HT-29 (cell line): ENCODE measurements at regions not wholly inside any gene's neighbourhood (a gene's known extent, or its start where the extent isn't known, plus 50 kb on each side); places are given as distances from the start of the nearest gene placed in this dataset.

Experiments used
- DNase-seq: peaks from one replicate; pipeline ENCODE4 v3.0.0-alpha.2; 2015; ENCODE audit warnings: low spot score

DNA sequence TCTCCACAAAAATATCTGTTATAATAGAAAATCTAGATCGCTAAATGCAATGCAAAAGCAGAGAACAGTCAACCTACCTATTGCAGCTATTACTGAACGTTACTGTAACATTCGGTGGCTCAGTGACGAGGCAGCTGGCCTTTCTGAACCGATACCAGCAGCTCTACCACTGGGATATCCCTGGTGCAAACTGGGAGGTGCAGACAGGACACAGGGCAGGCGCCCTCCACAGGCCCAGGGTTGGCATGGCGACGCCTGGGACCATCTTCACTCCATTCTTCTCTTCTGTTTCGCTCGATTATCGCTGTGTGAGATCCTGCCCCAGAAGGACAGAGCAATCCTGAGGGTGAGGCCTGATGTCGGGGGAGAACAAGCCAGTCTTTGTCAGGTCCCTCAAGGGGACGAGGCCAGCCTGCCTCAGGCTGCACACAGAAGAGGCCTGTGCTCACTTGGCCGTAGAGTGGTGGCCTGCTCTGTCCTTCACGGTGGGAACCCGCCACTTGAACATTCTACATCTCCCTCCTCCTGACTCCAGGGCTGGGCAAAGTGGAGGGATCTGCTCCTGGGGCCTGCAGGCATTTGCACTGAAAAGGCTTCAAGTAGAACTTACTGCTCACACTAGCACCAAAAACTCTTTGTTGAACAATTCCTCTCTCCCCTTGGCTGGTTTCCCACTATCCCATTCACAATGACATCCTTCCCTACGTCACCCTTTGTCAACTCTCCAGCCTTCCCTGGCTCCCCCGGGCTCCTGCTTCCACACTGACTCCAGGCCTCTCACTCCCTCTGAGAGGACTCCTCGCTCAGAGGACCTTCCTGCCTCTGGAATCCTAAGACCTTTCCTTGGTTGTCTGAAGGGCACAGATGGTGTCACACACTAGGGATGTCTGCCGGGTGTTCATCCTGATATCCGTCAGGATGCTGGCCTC is 49.7 kb downstream of the CYRIA start:
- no peak for DNase-seq

DNA sequence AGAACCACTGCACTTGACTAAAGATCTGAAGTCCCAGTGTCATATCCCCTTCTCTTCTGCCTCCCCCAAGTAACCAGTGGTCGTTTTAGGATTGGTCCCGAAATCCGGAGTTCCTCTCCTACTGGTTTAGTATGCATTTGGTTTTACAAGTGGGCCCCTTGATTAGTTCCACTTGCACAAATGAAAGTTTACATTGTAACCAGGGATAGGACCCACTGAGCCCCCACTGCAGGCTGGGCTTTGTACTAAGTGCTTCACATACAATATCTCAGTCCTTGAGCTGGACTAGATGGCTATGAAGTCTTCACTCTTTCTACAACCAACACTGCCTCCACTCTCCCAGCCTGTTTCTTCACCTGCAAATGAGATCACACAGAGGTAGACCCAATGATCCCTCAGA is 50.4 kb downstream of the CYRIA start:
- no peak for DNase-seq

DNA sequence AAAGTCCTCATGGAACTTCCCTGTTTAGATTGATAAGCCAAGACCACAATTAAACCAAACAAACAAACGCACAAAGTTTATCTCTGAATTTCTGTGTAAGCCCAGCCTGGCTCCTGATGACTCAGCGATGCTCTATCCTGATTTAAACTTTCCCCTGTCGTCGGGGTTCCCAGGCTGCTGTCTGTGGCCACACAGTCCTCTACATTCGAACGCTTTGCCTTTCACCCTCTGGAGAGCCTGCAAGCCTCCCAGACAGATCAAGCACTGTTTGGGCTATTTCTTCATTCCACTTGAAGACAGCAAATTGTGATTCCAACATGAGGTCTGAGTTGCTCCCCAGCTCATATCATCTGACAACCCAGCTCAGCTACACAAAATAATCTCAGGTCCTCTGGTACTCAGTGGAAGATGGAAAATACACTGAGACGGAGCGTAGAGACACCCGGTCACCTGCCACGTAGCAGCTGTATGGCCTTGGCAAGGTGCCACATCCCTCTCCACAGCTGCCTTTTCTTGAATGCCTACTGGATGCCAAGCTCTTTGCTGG is 51.2 kb downstream of the CYRIA start:
- no peak for DNase-seq

DNA sequence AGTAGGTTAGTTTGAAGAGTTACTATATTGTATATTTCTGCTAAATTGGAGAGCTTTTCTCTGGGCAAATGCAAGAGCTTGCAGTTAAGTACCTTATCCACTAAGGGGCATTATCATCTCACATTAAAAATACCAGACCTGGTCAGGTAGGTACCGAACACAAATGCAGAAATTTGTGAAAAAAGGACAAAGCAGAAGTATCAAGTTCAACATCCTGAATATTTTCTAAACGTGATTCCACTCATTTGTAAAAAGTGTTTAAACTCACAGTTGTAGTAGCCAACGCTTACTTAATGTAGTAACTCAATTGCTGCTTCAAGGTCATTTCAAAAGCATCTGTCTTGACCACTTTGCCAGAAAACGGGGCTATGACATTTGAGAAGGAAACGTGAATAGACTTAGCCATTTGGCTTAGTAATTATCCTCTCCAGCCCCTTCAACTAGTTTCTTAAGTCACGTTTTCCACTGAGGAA is 52.1 kb downstream of the CYRIA start:
- peak; percentile 14 for DNase-seq

DNA sequence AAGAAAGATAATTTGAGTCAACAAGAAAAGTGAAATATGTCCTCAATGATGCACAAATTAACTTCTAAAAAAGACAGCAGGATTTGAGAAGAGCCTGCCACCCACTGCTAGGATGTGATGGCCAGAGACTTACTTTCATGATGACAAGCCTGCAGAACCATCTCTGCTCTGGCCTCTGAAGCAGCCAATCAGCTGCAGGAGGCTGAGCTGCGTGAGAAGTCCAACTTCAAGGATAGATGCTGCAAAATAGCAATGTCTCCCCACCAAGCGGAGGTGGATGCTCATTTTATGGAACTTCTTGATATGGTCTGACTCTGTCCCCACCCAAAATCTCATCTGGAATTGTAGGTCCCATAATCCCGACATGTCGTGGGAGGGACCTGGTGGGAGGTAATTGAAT is 53.1 kb downstream of the CYRIA start:
- no peak for DNase-seq

DNA sequence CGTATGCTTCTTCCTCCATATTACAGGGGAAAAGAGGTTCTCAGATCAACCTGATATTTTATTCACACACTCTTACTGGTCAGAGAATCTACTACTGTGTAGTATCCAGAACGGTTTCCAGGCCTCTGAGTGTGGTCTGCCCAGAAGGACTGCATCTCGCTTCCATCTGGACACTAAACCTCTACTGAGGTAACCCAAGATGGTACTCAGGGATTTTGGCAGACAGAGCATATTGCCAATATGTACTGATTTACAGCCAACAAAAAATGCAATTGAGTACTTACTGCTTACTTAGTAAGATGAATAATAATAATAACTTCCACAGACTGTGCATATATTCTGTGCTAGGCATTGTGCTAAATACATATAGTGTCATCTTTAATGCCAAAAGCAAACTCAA is 55.8 kb downstream of the CYRIA start:
- no peak for DNase-seq

DNA sequence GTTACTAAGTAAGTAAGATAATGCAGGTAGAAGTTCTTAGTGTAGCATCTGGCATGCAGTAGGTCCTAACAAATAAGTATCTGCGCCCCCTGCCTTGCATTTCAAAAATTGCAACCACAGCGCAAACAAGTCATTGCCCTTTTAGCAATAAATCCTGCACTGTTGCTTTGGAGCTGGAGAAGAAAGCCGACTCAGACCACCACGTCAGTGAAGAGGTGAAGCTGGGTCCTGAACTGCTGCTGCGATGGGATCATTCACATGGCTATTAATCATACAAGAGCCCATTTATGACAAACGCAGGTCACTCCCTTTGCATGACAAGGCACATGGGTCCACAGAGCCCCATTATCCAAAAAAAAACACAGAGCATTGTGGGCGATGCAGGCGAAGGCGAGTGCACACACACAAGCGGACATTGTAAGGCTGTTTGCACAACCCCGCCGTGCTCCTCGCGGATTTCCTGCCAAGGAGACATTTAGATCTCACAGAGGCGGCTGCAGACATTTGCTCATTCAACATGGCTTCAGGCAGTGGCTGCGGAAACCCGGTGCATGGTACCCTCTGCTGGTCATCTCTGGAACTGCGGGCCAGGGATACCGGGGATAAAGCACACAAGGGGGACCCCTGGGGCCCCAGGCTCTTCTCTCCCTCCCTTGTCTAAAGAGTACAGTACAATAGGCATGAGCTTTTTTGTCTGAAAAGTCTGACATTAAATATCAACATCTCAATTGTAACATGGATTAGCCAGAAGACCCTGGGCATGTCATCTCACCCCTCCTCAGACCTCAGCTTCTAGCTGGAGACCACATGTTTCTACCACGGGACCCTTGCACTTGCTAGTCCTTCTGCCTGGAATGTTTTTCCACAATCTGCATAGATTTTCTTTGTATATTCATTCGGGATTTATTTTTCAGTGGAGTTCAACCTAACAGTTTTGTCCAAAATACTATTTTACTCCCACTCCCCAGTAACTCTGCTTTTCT is 56.7 kb downstream of the CYRIA start:
- DNase-seq = peak; percentile 71

DNA sequence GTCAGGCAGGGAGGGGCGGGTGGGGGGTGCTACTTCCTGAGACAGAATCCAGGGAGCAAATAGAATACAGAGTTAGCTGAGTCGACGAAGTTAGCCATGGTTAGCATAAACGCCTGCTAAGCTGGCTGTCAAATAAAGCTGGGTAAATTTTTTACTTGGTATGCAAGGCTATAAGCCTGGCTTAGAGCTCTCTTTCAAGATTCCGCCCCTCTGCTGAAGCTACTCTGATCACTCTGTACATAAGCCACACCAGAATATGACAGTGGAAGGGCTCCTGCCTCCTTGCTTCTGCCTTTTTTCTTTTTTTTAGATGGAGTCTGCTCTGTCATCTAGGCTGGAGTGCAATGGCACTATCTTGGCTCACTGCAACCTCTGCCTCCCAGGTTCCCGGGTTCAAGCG is 58.3 kb downstream of the CYRIA start:
- no peak for DNase-seq

DNA sequence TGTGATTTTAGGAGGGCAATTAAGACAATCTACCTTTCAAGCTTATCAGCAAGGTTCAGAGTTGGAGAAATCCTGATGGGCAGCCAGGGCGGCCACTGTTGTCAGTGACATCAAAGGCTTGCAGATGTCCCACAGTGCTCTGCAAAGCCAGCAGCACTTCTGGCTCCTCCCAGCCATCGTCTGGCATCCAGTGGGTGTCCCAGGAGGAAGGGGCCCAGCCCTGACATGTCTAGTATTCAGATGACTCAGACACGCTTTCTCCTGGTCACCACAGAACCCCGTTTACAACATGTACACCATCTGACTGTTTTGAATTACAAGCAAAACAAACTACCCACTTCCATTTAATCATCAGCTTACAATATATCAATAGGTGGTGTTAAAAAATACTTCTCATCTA is 61.4 kb downstream of the CYRIA start:
- no peak for DNase-seq

DNA sequence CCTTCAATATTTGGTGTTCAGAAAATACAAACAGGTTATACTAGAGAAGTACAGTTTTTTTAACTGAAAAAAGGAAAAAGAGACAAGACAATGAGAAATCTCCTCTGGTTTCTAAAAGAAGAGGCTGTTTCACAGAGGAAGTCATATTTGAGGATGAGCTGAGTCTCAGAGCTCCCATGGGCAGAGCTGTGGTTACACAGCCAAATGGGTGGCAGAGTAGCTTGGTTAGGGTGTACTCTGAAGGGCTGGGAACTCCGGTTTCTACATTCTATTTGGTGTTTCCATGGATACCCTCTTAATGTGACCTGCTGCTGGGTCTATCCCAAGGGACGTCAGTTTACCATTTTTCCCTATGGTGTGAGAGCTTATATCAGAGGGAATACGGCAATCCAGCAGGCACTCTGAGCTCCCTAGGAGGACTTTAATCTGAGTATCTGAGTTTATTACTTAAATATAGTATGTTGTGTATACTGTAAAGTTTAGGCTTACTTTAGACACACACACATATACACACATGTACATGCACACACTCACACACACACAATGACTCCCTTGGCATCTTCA is 74.2 kb downstream of the CYRIA start:
- DNase-seq = no peak

DNA sequence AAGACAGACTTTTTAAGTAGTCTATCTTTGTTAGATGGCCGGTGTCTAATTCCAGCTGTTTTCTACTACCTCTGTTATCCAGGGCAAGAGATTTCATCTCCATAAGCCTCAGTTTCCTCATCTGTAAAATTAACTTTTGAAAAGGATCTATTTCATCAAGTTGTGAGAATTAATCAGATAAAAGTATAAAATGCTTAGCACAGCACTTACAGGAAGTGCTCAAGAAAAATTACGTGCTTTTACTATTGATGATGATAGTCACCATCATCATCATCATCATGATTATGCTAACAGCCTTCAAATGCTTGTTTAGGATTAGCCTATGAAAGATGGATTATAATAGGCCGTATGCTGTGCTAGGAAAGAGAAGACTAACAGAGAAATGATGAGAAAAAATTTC is 76.2 kb downstream of the CYRIA start:
- DNase-seq = no peak

DNA sequence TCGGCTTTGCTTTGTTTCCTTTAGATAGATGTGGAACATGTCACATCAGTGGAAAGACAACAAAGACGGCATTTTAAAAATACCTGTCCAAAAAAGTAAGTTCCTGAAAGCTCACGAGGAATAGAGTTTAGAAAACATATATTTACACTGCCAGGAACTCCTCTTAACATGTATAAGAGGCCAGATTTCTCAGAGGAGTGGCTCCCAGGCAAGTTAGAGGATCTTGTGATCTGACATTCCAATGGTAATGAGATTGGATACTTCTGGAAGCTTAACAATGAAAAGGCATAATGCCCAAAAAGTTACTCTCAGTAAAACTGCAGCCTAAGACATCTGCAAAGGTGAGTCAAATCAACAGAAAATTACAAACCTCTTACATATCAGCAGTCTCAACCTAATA is 77.1 kb downstream of the CYRIA start:
- DNase-seq = no peak

DNA sequence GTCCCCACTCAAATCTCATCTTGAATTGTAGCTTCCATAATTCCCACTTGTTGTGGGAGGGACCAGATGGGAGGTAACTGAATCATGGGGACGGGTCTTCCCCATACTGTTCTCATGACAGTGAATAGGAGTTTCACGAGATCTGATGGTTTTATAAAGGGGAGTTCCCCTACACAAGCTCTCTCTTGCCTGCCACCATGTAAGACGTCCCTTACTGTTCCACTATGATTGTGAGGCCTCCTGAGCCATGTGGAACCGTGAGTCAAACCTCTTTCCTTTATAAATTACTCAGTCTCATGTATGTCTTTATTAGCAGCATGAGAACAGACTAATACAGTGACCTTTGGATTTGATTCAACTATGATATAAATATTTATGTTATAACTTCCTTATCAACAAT is 78.0 kb downstream of the CYRIA start:
- no peak for DNase-seq

DNA sequence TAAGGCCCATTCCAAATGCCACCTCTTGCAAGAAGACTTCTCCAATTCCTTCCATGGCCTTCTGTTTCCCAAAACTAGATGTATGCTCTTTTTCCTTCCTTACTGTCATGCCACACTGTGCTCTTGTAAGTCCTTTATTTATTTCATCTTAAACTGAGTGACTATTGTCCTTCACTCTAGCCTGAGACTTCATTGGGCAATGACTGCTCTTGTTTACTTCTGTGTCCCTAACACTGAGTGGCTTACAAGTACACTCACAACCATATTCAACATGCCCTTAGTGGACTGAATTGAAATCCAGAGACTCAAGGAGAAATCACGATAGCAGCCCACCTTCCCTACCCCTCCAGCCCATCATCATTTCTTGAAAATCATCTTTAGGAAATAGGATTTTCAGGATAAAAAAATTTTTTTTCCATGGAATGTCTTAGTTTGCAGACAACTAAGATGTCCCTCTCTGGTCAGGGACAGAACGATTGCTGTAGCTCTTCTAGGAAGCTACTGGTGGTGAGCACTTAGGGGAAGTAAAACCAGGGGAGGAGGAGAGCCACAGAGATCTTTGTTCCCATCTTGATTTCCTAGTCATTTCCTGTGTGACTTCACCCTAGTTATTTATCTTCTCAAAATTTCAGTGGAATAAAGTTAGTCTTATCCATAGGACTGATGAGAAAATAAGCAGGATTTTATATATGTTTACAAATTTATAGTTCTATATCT is 80.7 kb downstream of the CYRIA start:
- DNase-seq = no peak

DNA sequence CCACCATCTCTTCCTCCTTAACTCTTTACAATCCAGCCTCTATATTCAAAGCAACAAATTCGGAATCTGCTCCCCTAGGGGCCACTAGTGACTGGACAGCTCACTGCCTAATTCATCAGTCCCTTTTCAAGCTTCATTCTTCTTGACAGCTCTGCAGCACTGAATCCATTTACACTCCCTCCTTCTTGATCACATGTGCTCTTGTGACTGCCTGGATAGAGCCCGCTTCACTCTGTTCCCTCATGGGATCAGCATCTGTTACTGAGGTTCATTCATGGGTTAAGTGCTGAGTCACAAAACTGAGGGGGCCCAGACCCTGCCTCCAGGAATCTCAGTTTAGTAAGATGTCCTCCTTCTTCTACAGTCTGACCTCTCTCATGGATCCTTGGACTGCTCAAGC is 81.5 kb downstream of the CYRIA start:
- no peak for DNase-seq

DNA sequence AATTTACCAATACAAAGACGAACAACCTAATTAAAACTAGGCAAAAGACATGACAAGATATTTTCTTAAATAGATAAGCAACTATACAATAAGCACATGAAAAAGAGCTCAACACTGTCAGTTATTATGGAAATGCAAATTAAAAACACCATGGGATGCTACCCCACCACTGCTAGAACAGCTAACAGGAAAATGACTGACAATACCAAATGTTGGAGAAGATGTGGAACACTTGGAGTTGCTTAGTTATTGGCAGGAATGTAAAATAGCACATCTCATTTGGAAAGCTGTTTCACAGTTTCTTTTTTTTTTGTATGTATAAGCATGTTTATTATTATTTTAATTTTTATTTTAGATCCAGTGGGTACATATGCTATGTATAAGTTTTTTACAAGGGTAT is 84.4 kb downstream of the CYRIA start:
- no peak for DNase-seq

DNA sequence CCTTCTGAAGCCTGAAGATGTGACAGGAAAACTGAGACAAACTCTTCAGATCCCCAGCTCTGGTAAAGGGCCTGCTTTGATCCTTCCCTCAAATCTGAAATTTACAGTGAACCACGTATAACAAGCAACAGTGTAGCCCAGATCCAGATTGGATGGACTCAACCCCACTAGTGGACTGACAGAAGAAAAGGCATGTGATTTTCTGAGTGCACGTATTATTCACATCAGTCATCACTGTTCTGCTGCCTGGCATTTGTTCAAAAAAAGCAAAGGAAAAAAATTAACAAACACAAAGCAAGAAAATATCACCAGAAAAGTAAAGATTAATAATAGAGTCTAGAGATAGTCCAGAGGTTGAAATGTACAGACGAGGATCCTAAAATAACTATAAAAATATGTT is 87.6 kb downstream of the CYRIA start:
- DNase-seq = no peak

DNA sequence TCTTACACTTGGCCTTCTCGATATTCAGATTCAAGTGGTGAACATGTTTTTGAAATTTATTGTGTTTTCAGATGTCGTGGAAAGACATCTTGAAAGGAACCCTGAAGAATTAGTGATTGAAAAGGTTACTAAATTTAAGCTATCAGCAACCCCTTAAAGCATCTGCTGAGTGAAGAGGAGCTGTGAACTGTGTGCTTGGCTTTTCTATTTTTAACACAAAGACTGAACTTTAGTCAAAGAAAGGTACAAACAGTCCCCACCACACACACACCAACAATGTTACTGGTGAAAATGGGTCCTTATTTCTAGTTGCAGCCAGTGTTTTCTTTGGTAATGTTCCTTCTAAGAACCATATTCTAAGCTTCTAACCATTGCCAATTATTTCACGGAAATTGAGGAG is 95.1 kb downstream of the CYRIA start:
- no peak for DNase-seq

DNA sequence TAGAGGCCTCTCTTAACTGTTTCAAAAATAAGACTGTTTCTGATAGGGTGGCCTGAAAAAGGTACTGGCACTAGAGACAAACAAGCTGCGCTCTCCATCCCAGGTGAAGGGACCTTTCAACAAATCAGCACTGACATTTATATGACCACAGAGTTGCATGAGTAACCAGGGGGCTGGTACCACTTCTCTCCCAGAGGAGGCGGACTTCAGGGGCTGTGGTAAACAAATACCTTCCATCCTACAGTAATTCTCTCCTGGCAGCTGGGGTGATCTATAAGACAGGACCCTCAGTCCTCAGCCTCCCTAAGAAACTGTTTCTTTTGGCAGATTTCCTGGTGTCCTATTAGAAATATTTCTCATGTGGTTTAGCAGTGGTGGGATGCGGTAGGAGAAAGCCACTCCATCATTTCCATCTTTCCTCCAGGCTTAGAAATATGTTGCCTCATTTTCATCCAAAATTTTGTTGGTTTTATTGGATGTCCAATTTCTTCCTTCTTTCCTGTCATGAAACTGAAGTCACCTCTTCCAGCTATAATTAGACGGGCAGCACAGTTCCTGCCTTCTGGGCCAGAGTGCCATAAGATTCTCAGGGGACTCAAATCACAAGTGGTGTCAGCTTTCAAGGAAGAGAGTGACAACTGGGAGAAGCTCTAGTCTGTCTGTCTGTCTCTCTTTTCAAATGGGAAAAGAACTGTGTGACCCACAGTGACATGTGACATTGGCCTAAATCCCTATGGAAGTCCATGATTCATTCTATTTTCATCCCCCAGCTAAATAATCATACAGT is 96.4 kb downstream of the CYRIA start:
- DNase-seq = no peak

DNA sequence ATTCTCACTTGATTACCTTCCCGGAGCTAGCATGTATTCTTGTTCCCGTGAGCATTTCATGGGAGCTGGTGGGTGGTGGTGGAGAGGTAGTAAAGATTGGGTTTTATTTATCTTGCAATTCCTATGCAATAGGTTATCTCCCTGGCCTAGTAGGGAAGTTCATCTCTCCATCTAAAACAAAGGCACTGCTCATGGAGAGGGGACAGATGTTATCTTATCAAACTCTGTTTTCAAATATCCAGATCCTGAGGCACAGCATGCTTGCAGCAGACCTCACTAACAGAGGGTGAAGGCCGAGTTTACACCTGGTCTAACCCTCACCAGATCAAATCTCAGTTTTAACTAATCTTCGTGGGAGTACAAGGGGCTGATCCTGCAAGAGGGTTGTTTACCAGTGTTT is 98.9 kb downstream of the CYRIA start:
- no peak for DNase-seq
